NCI-H345 treated with DMSO at 0.1 percent for 48 hours (cell line): ENCODE measurements at regions not wholly inside any gene's neighbourhood (a gene's known extent, or its start where the extent isn't known, plus 50 kb on each side); places are given as distances from the start of the nearest gene placed in this dataset.

Source experiments
- DNase-seq: peaks from one replicate; lab custom pipeline; 2025; ENCODE audit not compliant: unreplicated experiment; lab: John Stamatoyannopoulos, UW

- no peak for DNase-seq
Observed at GRCh38 chr1:218525451-218526197, 180.5 kb downstream of the TGFB2 start.

GRCh38 chr1:218526198-218526580 lies 181.1 kb downstream of the TGFB2 start:
- no peak for DNase-seq

GRCh38 chr1:218527737-218528136 lies 182.6 kb downstream of the TGFB2 start:
- no peak for DNase-seq

GRCh38 chr1:218529646-218530300 lies 184.6 kb downstream of the TGFB2 start:
- no peak for DNase-seq

- DNase-seq: no peak
Observed at GRCh38 chr1:218531936-218532335, 186.8 kb downstream of the TGFB2 start.

- no peak for DNase-seq
Observed at GRCh38 chr1:218536296-218536986, 191.3 kb downstream of the TGFB2 start.

- no peak for DNase-seq
Observed at GRCh38 chr1:218537122-218537913, 192.2 kb downstream of the TGFB2 start.

GRCh38 chr1:218538341-218538740 lies 193.2 kb downstream of the TGFB2 start:
- no peak for DNase-seq

GRCh38 chr1:218546314-218546713 lies 201.2 kb downstream of the TGFB2 start:
- DNase-seq: no peak

GRCh38 chr1:218547957-218548730 lies 203.0 kb downstream of the TGFB2 start:
- DNase-seq: no peak

- no peak for DNase-seq
Observed at GRCh38 chr1:218548764-218549163, 203.6 kb downstream of the TGFB2 start.

- DNase-seq: no peak
Observed at GRCh38 chr1:218553197-218553596, 208.1 kb downstream of the TGFB2 start.

GRCh38 chr1:218556016-218556415 lies 210.9 kb downstream of the TGFB2 start:
- no peak for DNase-seq

- peak; percentile 71 for DNase-seq
Observed at GRCh38 chr1:218557731-218558130, 212.6 kb downstream of the TGFB2 start.

- DNase-seq: peak; percentile 75
Observed at GRCh38 chr1:218558271-218558810, 213.2 kb downstream of the TGFB2 start.

- DNase-seq: peak; percentile 28
Observed at GRCh38 chr1:218565377-218565776, 220.2 kb downstream of the TGFB2 start.

GRCh38 chr1:218568962-218569550 lies 223.9 kb downstream of the TGFB2 start:
- no peak for DNase-seq

GRCh38 chr1:218570456-218570855 lies 225.3 kb downstream of the TGFB2 start:
- DNase-seq: no peak

- DNase-seq: no peak
Observed at GRCh38 chr1:218571491-218571890, 226.4 kb downstream of the TGFB2 start.

GRCh38 chr1:218572050-218572449 lies 226.9 kb downstream of the TGFB2 start:
- no peak for DNase-seq
